GDM1 (cell line): ENCODE measurements at regions not wholly inside any gene's neighbourhood (a gene's known extent, or its start where the extent isn't known, plus 50 kb on each side); places are given as distances from the start of the nearest gene placed in this dataset.

Source experiments
- DNase-seq: peaks from one replicate; lab custom pipeline; 2025; lab: John Stamatoyannopoulos, UW

GRCh38 chr14:97517566-97518234 lies 720.5 kb downstream of the VRK1 start:
- no peak for DNase-seq

GRCh38 chr14:97523936-97524335 lies 726.8 kb downstream of the VRK1 start:
- DNase-seq = no peak

GRCh38 chr14:97524589-97525319 lies 727.6 kb downstream of the VRK1 start:
- no peak for DNase-seq

GRCh38 chr14:97527993-97528392 lies 730.8 kb downstream of the VRK1 start:
- no peak for DNase-seq

GRCh38 chr14:97532052-97532451 lies 734.9 kb downstream of the VRK1 start:
- no peak for DNase-seq

GRCh38 chr14:97536421-97536820 lies 739.2 kb downstream of the VRK1 start:
- no peak for DNase-seq

GRCh38 chr14:97538749-97539410 lies 741.7 kb downstream of the VRK1 start:
- DNase-seq = no peak

DNA sequence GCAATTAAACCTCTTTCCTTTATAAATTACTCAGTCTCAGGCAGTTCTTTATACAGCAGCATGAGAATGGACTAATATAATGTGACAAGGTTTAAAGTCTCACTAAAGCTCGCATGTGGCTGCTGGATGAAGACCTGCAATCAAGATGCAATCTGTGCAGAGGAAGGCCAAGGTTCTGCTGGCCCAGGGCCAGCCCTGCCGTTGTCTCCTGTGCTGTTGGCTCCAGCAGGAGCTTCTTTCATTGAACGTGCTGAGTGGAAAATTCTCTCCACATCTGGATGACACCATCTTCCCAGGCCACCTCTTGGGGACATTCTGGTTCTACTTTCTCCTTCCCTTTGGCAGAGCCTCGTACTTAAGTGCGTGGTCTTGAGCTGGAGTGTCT lies 742.2 kb downstream of the VRK1 start:
- no peak for DNase-seq

GRCh38 chr14:97539884-97540283 lies 742.7 kb downstream of the VRK1 start:
- DNase-seq = no peak

DNA sequence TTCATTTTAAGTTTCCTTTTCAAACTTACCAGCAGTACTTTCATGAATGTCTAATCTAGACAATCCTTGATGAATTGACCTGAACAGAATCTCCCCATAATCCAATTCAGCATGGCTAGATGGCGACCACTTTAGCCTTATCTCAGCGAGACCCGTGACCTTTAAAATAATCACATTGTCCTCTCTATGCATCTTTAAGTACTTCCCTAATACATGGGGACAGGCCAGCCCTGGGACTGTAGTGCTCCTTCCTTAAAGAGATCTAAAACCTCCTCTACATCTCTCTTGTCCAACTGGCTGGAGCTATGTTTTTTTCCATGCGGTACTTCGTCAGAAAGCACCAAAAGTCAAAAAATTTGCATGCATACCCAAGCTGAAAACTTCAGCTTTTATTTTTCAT lies 746.0 kb downstream of the VRK1 start:
- DNase-seq = no peak

DNA sequence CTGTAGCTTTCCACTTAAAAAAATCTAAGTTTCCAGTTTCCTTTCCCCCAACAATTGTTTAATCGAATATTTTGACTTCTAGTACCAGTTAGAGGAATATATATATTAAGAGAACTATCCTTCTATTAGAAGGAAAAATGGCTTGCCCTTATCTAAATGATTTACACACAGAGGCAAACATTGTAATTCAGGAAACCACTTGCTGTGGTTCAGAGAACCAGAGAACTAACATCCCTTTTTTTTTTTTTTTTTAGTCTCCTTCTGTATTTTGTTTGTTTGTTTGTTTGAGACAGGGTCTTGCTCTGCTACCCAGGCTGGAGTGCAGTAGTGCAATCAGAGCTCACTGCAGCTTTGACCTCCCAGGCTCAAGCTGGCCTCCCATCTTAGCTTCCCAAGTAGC lies 746.6 kb downstream of the VRK1 start:
- no peak for DNase-seq

DNA sequence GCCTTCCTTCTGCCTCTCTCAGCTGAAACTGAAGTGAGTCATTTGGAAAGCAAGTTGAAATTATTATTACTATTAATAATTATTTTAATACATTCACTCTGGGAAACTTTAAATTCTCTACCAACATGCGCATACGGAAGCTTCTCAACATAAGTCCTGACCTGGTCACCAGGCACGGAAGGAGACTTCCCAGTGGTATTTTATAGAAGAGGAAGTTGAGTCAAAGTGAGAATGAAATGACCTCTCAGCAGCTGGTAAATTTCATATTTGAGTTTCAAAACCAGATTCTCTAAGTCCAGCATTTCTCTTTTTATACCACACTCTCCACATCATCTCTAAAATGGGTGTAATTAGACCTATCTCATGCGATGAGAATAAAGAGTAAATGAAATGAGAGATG lies 747.4 kb downstream of the VRK1 start:
- no peak for DNase-seq

- no peak for DNase-seq
Measured at GRCh38 chr14:97546491-97547230, 749.5 kb downstream of the VRK1 start.

DNA sequence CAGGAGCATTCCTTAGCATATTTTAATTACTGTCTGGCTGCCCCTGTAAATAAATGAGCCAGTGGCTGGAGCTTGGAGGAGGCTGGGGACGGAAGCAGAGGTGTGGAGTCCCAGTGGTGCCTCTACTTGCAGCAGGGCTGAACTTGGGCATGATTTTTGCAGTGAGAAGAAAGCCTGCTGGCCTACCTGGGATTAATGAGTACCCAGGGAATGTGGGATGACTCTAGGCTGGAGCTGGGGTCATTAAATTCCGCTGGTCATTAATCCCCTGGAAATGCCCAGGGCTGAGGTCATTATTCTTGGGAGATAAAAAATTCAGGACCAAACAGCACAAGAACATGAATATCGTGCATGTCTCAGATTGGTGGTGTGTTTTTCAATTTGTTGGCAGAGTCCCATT lies 753.3 kb downstream of the VRK1 start:
- DNase-seq = no peak

DNA sequence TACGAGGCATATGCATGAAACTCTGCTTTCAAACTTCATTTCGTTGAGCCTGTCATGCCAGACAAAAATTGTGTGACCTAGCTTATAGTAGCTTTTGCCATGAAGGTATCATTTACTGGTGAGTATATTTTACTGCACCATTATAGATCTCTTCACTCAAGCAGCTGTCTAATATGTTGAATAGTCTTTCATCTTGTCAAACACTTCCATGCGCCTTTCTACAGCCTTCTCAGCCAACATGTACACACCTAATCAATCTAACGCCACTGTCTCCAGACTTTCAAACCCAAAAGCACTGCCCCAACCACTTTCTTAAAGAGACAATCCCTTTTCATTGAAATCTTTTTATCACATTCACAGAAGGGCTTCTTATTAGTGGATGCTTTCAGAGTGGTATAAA lies 757.4 kb downstream of the VRK1 start:
- no peak for DNase-seq

- DNase-seq = no peak
Measured at GRCh38 chr14:97564334-97564733, 767.2 kb downstream of the VRK1 start.

- no peak for DNase-seq
Measured at GRCh38 chr14:97571201-97571600, 774.0 kb downstream of the VRK1 start.

DNA sequence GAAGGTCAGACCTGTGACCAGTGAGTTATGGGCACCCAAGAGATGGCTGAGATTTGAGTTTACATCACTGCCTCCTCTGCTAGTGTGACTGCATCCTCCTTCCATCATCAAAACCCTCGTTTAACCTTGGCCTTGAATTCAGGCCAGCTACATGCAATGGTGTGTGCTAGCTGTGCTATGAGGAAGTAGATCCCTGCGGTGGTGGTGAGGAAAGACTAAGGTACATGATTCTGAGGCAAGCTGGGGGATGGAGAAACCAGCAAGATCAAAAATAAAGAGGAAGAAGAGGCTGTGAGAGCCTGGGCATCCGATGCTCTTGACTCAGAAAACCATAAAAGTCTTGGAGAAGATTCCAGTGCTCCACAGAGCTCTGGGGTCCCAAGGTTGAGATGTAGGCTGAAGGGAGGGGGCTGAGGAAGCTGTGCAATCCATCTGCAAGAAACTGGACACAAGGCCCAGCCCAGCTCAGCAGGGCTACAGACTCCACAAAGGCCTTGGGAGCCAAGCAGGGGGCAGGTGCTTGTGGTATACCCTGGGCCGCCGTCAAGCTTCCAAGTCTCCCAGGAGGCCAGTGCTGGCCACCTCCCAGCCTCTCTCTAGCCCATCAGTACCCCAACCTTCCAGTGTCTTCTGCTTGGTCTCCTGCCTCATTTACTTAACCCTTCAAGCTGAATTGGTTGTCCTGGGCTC lies 774.8 kb downstream of the VRK1 start:
- DNase-seq = no peak

DNA sequence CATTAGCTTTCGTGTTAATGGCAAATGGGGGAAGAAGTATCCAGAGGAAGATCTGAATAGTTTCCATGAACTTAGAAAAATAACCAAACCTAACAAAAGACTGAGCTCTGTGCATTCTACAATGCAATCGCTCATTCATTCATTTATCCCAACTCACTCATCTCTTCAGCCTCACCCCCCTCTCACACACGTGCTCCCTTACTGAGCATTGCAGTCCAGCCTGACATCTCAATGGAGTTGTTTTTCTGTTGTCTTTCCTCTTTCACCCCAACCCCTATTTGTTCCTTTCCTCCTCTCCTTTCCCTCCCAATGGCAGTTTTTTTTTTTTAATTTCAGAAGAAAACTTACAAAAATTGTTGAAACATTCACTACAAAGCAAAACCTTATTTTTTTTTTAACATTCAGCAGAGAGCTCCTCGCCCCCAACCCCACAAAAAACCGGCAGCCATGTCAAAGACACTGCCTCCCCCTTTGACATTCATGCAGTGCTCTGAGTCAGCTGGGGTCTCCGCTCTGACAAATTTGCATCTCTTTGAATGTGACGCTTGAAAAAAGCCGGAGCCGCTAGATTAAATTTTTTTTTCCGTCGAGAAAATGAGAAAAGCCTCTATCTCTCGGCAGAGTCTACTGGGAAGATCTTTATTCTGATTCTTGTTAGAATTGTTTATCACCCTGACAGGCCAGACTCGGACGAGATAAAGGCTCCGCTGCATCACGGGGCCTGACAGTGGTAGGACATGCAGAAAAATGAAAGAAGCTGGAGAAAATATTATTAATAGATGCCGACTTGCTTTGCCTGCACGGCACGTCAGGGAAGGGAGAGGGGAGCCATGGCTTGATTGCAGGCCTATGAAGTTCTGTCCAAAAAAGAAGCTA lies 775.6 kb downstream of the VRK1 start:
- DNase-seq = no peak

DNA sequence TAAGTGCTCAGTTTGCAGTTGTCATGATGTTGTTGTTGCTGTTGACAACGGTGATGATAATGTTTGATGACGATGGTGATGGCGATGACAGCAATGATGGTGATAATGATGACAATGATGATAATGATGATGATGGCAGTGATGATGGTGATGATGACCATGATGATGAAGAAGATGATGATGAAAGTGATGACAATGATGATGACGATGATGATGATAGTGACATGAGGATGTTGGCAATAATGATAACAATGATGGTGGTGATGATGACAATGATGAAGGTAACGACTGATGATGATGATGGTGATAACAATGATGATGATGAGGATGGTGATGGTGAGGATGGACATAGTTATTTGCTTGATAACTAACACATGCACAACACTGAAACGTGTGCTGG lies 778.5 kb downstream of the VRK1 start:
- no peak for DNase-seq

DNA sequence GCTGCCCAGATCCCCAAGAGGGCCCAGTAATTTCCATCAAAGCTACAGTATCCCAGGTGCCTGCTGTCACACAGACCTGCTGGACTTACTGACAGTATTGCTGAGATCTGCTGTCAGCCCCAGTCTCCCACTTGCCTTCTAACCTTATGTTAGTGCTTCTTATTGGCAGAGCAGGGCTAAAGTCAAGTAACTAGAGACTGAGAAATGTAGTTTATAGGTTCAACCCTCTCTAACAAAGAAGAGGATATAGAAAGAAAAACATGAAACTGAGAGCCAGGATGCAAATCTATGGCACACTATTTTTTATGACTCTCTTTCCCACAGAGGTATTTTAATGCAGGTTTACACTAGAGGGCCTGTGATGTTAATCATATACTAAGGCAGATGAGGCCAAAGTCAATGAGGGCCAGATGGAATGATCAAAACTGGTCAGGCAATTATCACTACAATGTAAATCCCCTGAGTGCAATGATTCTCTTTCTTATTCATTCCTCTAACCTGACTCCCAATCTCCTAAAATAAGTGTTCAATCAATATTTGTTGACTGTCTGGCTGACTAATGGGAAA lies 781.9 kb downstream of the VRK1 start:
- DNase-seq = no peak
